ENCODE measurements at regions not wholly inside any gene's neighbourhood (a gene's known extent, or its start where the extent isn't known, plus 50 kb on each side); places are given as distances from the start of the nearest gene placed in this dataset.

GRCh38 chr7:117973975-117974374, 100.7 kb upstream of the CTTNBP2 start:
- DNase-seq (ENCODE audit: low read depth in 2 of 2), result no peak

- no peak for DNase-seq (ENCODE audit: low read depth in 2 of 2)
These were observed 101.7 kb upstream of the CTTNBP2 start for GRCh38 chr7:117974891-117975290.

GRCh38 chr7:117975476-117975875, 102.2 kb upstream of the CTTNBP2 start:
- DNase-seq (ENCODE audit: low read depth in 2 of 2), result no peak

GRCh38 chr7:117979954-117980497, 106.8 kb upstream of the CTTNBP2 start:
- no peak for DNase-seq (ENCODE audit: low read depth in 2 of 2)

- no peak for DNase-seq (ENCODE audit: low read depth in 2 of 2)
These were observed 109.1 kb upstream of the CTTNBP2 start for GRCh38 chr7:117982071-117983055.

- DNase-seq (ENCODE audit: low read depth in 2 of 2), result no peak
These were observed 113.5 kb upstream of the CTTNBP2 start for GRCh38 chr7:117986645-117987269.

GRCh38 chr7:117990834-117991233, 117.6 kb upstream of the CTTNBP2 start:
- no peak for DNase-seq (ENCODE audit: low read depth in 2 of 2)

- no peak for DNase-seq (ENCODE audit: low read depth in 2 of 2)
These were observed 119.6 kb upstream of the CTTNBP2 start for GRCh38 chr7:117992635-117993376.

GRCh38 chr7:117993377-117994003, 120.2 kb upstream of the CTTNBP2 start:
- DNase-seq (ENCODE audit: low read depth in 2 of 2), result no peak

- DNase-seq (ENCODE audit: low read depth in 2 of 2), result no peak
These were observed 122.8 kb upstream of the CTTNBP2 start for GRCh38 chr7:117995850-117996650.

- DNase-seq (ENCODE audit: low read depth in 2 of 2), result no peak
These were observed 124.9 kb upstream of the CTTNBP2 start for GRCh38 chr7:117997862-117998825.

GRCh38 chr7:118000480-118001202, 127.4 kb upstream of the CTTNBP2 start:
- no peak for DNase-seq (ENCODE audit: low read depth in 2 of 2)

- no peak for DNase-seq (ENCODE audit: low read depth in 2 of 2)
These were observed 130.2 kb upstream of the CTTNBP2 start for GRCh38 chr7:118003476-118003875.

- DNase-seq (ENCODE audit: low read depth in 2 of 2), result no peak
These were observed 131.8 kb upstream of the CTTNBP2 start for GRCh38 chr7:118005026-118005425.

GRCh38 chr7:118006979-118007378, 133.7 kb upstream of the CTTNBP2 start:
- no peak for DNase-seq (ENCODE audit: low read depth in 2 of 2)

GRCh38 chr7:118009419-118009818, 136.2 kb upstream of the CTTNBP2 start:
- no peak for DNase-seq (ENCODE audit: low read depth in 2 of 2)

GRCh38 chr7:118011652-118012051, 138.4 kb upstream of the CTTNBP2 start:
- DNase-seq (ENCODE audit: low read depth in 2 of 2), result no peak

- DNase-seq (ENCODE audit: low read depth in 2 of 2), result no peak
These were observed 140.2 kb upstream of the CTTNBP2 start for GRCh38 chr7:118013252-118014010.

Data from stimulated activated CD4-positive, alpha-beta T cell treated with anti-CD3 and anti-CD28 coated beads, Interleukin-4, amount 100 ng/mL, for 48 hours (primary cell).